Tibial nerve (tissue), 4 donors: ENCODE measurements at regions not wholly inside any gene's neighbourhood (a gene's known extent, or its start where the extent isn't known, plus 50 kb on each side); places are given as distances from the start of the nearest gene placed in this dataset.

Source experiments
- DNase-seq, 2 donors: peaks; one replicate each; pipeline ENCODE4 v3.0.0-alpha.2; 2019; ENCODE audit warnings: low spot score in 2 of 2
- H3K27ac ChIP-seq, 4 donors: fragments of 200-600 bp; sonication (generic) in 3 of 4; one replicate each; pipeline ENCODE4 v1.5.1; 2017 to 2019; ENCODE audit warnings: mild to moderate bottlenecking in 1 of 4
- H3K27me3 ChIP-seq, 2 donors: fragments of 200-600 bp; sonication (generic) in 1 of 2; one replicate each; pipeline versions ENCODE4 v1.5.1 to v1.6.0; 2017 to 2019
- H3K36me3 ChIP-seq, 3 donors: fragments of 200-600 bp; sonication (generic); one replicate each; pipeline ENCODE4 v1.5.1; 2018 to 2019
- H3K4me1 ChIP-seq, 4 donors: fragments of 200-600 bp; sonication (generic) in 3 of 4; one replicate each; pipeline ENCODE4 v1.5.1; 2017 to 2019
- H3K4me3 ChIP-seq, 4 donors: fragments of 200-600 bp; sonication (generic) in 3 of 4; one replicate each; pipeline ENCODE4 v1.5.1; 2017 to 2019; ENCODE audit warnings: mild to moderate bottlenecking in 1 of 4, moderate library complexity in 1 of 4
- H3K9me3 ChIP-seq, 4 donors: fragments of 200-600 bp; sonication (generic) in 3 of 4; one replicate each; pipeline ENCODE4 v1.5.1; 2017 to 2019
- EP300 ChIP-seq, 2 donors: sonication (generic); formaldehyde crosslinking; IDR thresholded peaks; one replicate each; pipeline ENCODE4 v1.6.1; 2017; ENCODE audit warnings: antibody characterized with exemption in 2 of 2, mild to moderate bottlenecking in 1 of 2
- POLR2A ChIP-seq, 2 donors: fragments of 450-650 bp; IDR thresholded peaks; one replicate each; pipeline ENCODE4 v1.6.1; 2017; ENCODE audit warnings: antibody characterized with exemption in 2 of 2, mild to moderate bottlenecking in 2 of 2, moderate library complexity in 2 of 2
- WGBS, 2 donors: methylation state at CpG; one replicate each; pipeline ENCODE4 v1.1.5; 2018; 5-methylcytosine and 5-hydroxymethylcytosine counted together
- TF ChIP-seq, protein P1 (sequence below), 5 experiments: fragments of 200-600 bp in 3 of 5; fragments of 450-650 bp in 2 of 5; sonication (generic) in 3 of 5; IDR thresholded peaks; one replicate each; pipeline ENCODE4 v1.5.1; 2016 to 2019; ENCODE audit warnings: antibody characterized with exemption in 5 of 5, mild to moderate bottlenecking in 3 of 5, moderate library complexity in 2 of 5

DNA sequence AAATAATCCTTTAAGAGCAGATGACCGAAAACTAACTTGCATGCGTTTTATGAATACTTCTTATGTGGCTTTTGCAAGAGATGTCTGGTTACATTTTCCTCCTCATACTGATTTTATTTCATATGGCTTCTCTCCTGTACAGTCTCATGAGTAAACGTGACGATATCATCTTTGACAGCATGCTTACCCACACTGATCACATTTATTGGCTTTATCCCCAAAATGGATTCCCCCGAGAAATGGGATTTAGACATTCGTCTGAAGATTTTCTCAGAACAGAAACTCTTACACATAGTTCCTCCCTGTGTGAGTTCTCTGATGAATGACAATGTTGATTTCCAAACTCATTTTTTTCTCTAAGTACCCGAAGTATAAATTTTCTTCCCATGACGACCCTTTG is 939.7 kb upstream of the LCORL start:
- Histone ChIP-seq H3K36me3 (no peaks in the 10 kb centered on the region), H3K27ac (no peak overlapping the region), H3K4me3 (no peak overlapping the region), H3K4me1 (no peaks in the 10 kb centered on the region), H3K9me3 (peaks cover 0 to 8% (median 1%) of the 10 kb centered on the region in 4 donors), H3K27me3 (no peaks in the 10 kb centered on the region)
- DNase-seq = no peak
- 64 to 74% methylated on average over 8 of the region's 8 CpGs for WGBS, 2 donors
- TF ChIP-seq, protein P1, sequence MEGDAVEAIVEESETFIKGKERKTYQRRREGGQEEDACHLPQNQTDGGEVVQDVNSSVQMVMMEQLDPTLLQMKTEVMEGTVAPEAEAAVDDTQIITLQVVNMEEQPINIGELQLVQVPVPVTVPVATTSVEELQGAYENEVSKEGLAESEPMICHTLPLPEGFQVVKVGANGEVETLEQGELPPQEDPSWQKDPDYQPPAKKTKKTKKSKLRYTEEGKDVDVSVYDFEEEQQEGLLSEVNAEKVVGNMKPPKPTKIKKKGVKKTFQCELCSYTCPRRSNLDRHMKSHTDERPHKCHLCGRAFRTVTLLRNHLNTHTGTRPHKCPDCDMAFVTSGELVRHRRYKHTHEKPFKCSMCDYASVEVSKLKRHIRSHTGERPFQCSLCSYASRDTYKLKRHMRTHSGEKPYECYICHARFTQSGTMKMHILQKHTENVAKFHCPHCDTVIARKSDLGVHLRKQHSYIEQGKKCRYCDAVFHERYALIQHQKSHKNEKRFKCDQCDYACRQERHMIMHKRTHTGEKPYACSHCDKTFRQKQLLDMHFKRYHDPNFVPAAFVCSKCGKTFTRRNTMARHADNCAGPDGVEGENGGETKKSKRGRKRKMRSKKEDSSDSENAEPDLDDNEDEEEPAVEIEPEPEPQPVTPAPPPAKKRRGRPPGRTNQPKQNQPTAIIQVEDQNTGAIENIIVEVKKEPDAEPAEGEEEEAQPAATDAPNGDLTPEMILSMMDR (IDR thresholded peaks at IDR 0.05) = no peak
- TF ChIP-seq POLR2A (IDR thresholded peaks at IDR 0.05) (no peak), EP300 (IDR thresholded peaks at IDR 0.05) (no peak)

DNA sequence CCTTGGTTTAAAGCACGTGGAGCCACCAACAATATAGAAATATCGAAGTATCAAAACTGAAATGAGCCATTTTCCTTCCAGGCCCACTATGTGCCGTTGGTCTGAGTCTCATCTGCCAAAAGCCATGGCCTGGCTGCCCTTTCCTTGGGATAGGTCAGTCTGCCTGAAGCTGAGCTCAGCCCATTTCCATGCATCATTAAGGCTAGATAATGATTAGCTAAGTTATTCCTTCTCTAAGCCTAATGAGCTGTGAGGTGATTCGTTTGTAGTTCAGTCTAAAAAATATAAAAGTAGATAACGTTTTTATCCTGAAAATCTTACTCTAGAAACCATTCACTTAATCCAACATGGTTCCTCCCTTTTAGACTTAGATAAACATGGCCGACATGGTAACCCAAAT is 936.2 kb upstream of the LCORL start:
- no peaks in the 10 kb centered on the region for H3K9me3 ChIP-seq
- no peaks in the 10 kb centered on the region for H3K36me3 ChIP-seq
- DNase-seq = no peak
- H3K4me1 ChIP-seq = no peaks in the 10 kb centered on the region
- H3K4me3 ChIP-seq = no peak overlapping the region
- H3K27ac ChIP-seq = no peak overlapping the region
- TF ChIP-seq, protein P1 (IDR thresholded peaks at IDR 0.05) = no peak
- TF ChIP-seq EP300 (IDR thresholded peaks at IDR 0.05) (no peak), POLR2A (IDR thresholded peaks at IDR 0.05) (no peak)
- 83 to 85% methylated on average over 6 of the region's 6 CpGs for WGBS, 2 donors
- no peaks in the 10 kb centered on the region for H3K27me3 ChIP-seq

DNA sequence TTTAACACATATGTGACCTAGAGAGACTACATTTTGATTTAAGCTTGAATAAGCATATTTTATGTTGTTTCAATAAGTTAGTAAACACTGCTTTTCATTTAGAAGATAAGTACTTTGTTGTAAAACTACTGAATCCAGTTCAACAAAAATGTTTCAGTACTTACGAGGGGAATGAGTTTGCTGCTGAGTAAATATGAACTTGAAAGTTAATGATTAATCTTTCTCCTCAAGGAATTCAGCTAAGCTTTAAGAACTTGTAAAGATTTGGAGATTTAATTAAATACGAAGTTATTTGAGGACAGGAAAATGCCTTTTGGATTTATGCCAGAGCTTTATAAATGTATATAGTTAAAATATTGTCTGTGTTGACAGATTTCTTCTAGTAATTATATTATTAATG is 933.0 kb upstream of the LCORL start:
- Histone ChIP-seq H3K27ac (no peak overlapping the region), H3K9me3 (no peaks in the 10 kb centered on the region), H3K4me1 (no peaks in the 10 kb centered on the region), H3K4me3 (no peak overlapping the region), H3K36me3 (no peaks in the 10 kb centered on the region), H3K27me3 (no peaks in the 10 kb centered on the region)
- WGBS, 2 donors = 28 to 38% methylated on average over 2 of the region's 2 CpGs
- no peak for DNase-seq
- TF ChIP-seq, protein P1 (IDR thresholded peaks at IDR 0.05) = no peak

DNA sequence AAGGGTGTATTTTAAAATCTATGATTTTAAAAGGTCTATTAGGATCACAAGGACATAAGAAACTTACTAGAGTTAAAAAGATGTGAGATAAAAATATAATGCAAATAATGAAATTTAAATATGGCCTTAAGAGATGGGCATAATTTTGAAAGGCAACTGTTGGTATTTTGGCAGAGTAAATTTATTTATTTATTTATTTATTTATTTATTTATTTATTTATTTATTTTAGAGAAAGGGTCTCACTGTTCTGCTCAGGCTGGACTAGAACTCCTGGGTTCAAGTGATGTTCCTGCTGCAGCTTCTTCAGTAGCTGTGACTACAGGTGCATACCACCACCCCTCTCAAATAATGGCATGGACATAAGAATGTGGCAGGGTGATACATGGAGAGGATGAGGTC is 932.1 kb upstream of the LCORL start:
- TF ChIP-seq POLR2A (IDR thresholded peaks at IDR 0.05) = no peak
- no peak for TF ChIP-seq EP300 (IDR thresholded peaks at IDR 0.05)
- TF ChIP-seq, protein P1 (IDR thresholded peaks at IDR 0.05) = no peak
- no peak overlapping the region for H3K4me3 ChIP-seq
- H3K36me3 ChIP-seq = no peaks in the 10 kb centered on the region
- H3K27me3 ChIP-seq = no peaks in the 10 kb centered on the region
- no peaks in the 10 kb centered on the region for H3K9me3 ChIP-seq
- H3K4me1 ChIP-seq = no peaks in the 10 kb centered on the region
- no peak for DNase-seq
- no peak overlapping the region for H3K27ac ChIP-seq

DNA sequence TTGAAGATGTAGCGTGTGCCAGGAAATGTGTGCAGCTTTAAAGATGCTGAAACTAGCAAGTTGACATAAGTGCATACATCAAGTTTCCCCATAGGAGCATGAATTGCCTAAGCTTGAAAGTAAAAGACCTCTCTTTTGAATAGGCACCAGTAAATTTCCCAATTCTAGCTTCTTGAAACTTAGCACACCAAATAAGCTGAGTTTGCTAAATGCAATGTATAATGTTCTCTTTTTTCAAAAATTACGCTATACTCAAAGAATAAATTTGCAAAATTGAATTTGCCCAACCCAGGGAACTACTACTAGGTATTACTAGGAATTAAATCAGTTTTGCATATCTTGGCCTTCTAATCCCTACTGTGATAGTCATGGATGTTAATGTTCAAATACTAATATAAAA is 923.9 kb upstream of the LCORL start:
- no peak overlapping the region for H3K27ac ChIP-seq
- no peaks in the 10 kb centered on the region for H3K27me3 ChIP-seq
- no peaks in the 10 kb centered on the region for H3K36me3 ChIP-seq
- H3K9me3 ChIP-seq = no peaks in the 10 kb centered on the region
- no peaks in the 10 kb centered on the region for H3K4me1 ChIP-seq
- DNase-seq = no peak
- H3K4me3 ChIP-seq = no peak overlapping the region
- TF ChIP-seq POLR2A (IDR thresholded peaks at IDR 0.05) (no peak), EP300 (IDR thresholded peaks at IDR 0.05) (no peak)
- TF ChIP-seq, protein P1 (IDR thresholded peaks at IDR 0.05) = no peak
- WGBS, 2 donors = 68 to 93% methylated on average over 2 of the region's 2 CpGs
